ENCODE measurements at regions not wholly inside any gene's neighbourhood (a gene's known extent, or its start where the extent isn't known, plus 50 kb on each side); places are given as distances from the start of the nearest gene placed in this dataset.
A peak's percentile ranks its signal among the peaks of the same experiment; 100 is the strongest.

DNA sequence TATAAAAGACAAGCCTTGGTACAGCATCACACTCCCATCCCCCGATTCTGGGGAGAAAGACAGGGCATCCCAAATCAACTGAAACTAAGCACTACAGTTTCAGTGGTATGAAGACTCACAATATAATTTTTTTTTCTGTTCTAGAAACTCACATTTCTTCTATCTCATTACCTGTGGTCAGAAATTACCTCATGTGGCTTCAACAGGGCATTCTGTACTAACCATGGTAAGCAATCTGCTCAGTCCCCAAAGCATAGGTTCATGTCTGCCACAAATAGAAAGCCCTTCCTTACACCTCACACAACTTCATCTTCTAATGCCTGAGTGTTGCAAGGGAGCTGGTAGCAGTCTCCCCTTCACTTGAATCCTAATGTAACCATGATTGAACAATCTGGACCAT is 147.4 kb upstream of the POU2AF2 start:
- intact Hi-C loops (cut with DNase I; ENCODE audit: low total_unique reads) (no loop called here), in situ Hi-C loops (cut with MboI; ENCODE audit: low sequenced_read_pairs in 4 of 4) (no loop called here)
- H3K27ac ChIP-seq = no peak overlapping the region
- H3K27me3 ChIP-seq = no peaks in the 10 kb centered on the region
- H3K4me1 ChIP-seq = no peaks in the 10 kb centered on the region
- DNase-seq (no peak), ATAC-seq (no peak)
- TF ChIP-seq POLR2A (IDR thresholded peaks at IDR 0.05) = no peak
- TF ChIP-seq, protein P1, sequence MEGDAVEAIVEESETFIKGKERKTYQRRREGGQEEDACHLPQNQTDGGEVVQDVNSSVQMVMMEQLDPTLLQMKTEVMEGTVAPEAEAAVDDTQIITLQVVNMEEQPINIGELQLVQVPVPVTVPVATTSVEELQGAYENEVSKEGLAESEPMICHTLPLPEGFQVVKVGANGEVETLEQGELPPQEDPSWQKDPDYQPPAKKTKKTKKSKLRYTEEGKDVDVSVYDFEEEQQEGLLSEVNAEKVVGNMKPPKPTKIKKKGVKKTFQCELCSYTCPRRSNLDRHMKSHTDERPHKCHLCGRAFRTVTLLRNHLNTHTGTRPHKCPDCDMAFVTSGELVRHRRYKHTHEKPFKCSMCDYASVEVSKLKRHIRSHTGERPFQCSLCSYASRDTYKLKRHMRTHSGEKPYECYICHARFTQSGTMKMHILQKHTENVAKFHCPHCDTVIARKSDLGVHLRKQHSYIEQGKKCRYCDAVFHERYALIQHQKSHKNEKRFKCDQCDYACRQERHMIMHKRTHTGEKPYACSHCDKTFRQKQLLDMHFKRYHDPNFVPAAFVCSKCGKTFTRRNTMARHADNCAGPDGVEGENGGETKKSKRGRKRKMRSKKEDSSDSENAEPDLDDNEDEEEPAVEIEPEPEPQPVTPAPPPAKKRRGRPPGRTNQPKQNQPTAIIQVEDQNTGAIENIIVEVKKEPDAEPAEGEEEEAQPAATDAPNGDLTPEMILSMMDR (IDR thresholded peaks at IDR 0.05 in 4 of 5, conservative IDR thresholded peaks at IDR 0.05 in 1 of 5) = no peak
- H3K36me3 ChIP-seq = no peaks in the 10 kb centered on the region
- no peak overlapping the region for H3K4me3 ChIP-seq
- H3K9me3 ChIP-seq = no peaks in the 10 kb centered on the region

DNA sequence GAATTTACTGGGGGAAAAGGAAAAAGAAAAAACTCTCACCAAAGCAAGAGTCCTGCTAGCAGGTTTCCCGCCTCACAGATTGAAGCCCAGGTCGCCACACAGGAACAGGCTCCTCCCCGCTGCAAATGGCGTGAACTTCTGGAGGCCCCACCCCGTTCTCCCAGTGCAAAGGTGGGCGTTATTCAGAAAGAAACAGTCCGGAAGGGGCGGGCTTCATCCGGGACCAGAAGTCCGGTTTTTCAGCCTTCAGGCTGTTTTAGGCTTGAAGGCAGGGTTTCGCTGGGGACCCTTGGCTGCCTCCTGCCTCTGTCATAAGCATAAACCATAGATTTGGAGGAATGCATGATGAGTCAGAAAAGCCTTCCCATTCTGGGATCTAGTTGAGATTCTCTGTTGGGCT is 148.3 kb upstream of the POU2AF2 start:
- H3K27me3 ChIP-seq = no peaks in the 10 kb centered on the region
- ATAC-seq = no peak
- in situ Hi-C loops (cut with MboI; ENCODE audit: low sequenced_read_pairs in 4 of 4) = no loop called here

DNA sequence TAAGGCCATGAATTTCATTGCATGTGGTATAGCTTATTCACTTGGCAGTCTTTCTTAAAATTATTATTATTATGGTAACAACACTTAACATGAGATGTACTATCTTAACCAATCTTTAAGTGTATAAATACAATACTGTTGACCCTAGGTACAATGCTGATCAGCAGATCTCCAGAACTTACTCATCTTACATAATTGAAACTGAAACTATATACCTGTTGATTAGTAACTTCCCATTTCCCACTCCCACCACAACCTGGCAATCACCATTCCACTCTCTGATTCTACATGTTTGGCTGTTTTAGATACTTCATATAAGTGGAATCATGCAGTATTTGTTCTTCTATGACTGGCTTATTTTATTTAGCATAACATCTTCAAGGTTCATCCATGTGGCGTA is 150.2 kb upstream of the POU2AF2 start:
- DNase-seq (no peak), ATAC-seq (no peak)
- H3K9me3 ChIP-seq = no peaks in the 10 kb centered on the region
- no peaks in the 10 kb centered on the region for H3K4me1 ChIP-seq
- intact Hi-C loops (cut with DNase I; ENCODE audit: low total_unique reads) = no loop called here
- no peak for TF ChIP-seq POLR2A (IDR thresholded peaks at IDR 0.05)
- TF ChIP-seq, protein P1 (IDR thresholded peaks at IDR 0.05 in 4 of 5, conservative IDR thresholded peaks at IDR 0.05 in 1 of 5) = no peak
- H3K27me3 ChIP-seq = no peaks in the 10 kb centered on the region
- no peak overlapping the region for H3K4me3 ChIP-seq
- H3K36me3 ChIP-seq = no peaks in the 10 kb centered on the region
- H3K27ac ChIP-seq = no peak overlapping the region
- in situ Hi-C loops (cut with MboI; ENCODE audit: low sequenced_read_pairs in 4 of 4) = no loop called here

More for the DNA sequence above, 148.3 kb upstream of the POU2AF2 start:
- H3K27ac ChIP-seq = no peak overlapping the region
- H3K36me3 ChIP-seq = no peaks in the 10 kb centered on the region
- intact Hi-C loops (cut with DNase I; ENCODE audit: low total_unique reads) = no loop called here
- TF ChIP-seq, protein P1 (IDR thresholded peaks at IDR 0.05 in 4 of 5, conservative IDR thresholded peaks at IDR 0.05 in 1 of 5) = no peak
- no peak for TF ChIP-seq POLR2A (IDR thresholded peaks at IDR 0.05)
- H3K9me3 ChIP-seq = no peaks in the 10 kb centered on the region
- DNase-seq = no peak
- peak overlapping the region in 1 of 4 donors; percentile 19 for H3K4me3 ChIP-seq
- no peaks in the 10 kb centered on the region for H3K4me1 ChIP-seq

DNA sequence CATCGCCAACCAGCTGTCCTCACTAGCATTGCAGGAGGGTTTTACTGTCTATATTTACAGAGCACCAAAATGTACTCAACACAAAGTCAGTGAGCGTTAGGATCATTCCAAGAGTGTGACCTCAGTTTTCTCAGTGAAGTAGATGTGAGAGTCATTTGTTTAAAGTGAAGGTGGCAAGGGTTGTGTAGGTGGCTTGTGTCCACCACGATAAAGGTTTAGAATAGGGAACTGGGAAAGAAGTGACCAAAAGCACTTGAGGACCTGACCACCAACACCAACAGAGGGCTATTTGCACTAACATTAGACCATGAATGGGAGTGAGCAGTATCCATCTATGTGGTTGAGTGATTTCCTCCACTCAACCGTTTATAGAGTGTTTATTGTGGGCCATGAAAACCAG is 152.5 kb upstream of the POU2AF2 start:
- no peaks in the 10 kb centered on the region for H3K36me3 ChIP-seq
- TF ChIP-seq, protein P1 (IDR thresholded peaks at IDR 0.05 in 4 of 5, conservative IDR thresholded peaks at IDR 0.05 in 1 of 5) = no peak
- no peak for TF ChIP-seq POLR2A (IDR thresholded peaks at IDR 0.05)
- in situ Hi-C loops (cut with MboI; ENCODE audit: low sequenced_read_pairs in 4 of 4) = no loop called here
- intact Hi-C loops (cut with DNase I; ENCODE audit: low total_unique reads) = no loop called here
- H3K27me3 ChIP-seq = no peaks in the 10 kb centered on the region
- H3K4me3 ChIP-seq = no peak overlapping the region
- ATAC-seq (no peak), DNase-seq (no peak)
- no peak overlapping the region for H3K27ac ChIP-seq
- no peaks in the 10 kb centered on the region for H3K4me1 ChIP-seq
- H3K9me3 ChIP-seq = no peaks in the 10 kb centered on the region

DNA sequence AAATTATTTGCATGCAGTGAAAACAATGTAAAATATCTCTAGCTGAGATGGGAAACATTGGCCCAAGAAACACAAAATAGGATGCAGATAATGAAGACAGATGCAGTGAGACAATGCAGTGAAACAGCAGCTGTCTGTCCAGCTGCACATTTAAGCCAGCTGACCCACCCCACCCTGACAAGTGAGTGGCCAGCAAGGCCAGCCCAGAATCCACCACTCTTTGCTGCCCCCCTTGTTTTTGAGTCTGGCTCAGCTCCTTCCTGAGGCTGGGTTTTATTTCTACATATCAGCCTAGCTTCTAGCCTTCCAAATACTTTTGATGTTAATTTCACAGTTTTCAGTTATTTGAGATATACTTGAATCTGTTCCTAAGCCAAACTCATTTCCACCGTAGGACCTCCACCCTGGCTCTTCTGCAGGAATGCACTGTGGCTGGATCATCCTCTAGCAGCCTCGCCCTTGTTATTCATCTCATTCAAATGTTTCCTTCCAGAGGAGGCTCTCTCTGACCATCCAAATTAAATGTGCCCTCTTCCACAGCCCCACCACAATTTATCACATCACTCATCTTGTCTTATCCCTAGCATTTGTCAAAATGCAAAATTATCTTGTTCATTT is 154.1 kb upstream of the POU2AF2 start:
- DNase-seq = no peak
- H3K4me1 ChIP-seq = no peaks in the 10 kb centered on the region
- H3K9me3 ChIP-seq = no peaks in the 10 kb centered on the region
- intact Hi-C loops (cut with DNase I; ENCODE audit: low total_unique reads) (no loop called here), in situ Hi-C loops (cut with MboI; ENCODE audit: low sequenced_read_pairs in 4 of 4) (no loop called here)
- H3K36me3 ChIP-seq = no peaks in the 10 kb centered on the region
- no peaks in the 10 kb centered on the region for H3K27me3 ChIP-seq
- TF ChIP-seq, protein P1 (IDR thresholded peaks at IDR 0.05 in 4 of 5, conservative IDR thresholded peaks at IDR 0.05 in 1 of 5) = no peak
- TF ChIP-seq POLR2A (IDR thresholded peaks at IDR 0.05) = no peak
- ATAC-seq = no peak
- no peak overlapping the region for H3K4me3 ChIP-seq
- no peak overlapping the region for H3K27ac ChIP-seq
